HCT116 (cell line): ENCODE measurements at regions not wholly inside any gene's neighbourhood (a gene's known extent, or its start where the extent isn't known, plus 50 kb on each side); places are given as distances from the start of the nearest gene placed in this dataset.

ENCODE experiments used
- ATAC-seq: fragments of 200-7000 bp; cut with Tn5 transposase; 2 replicates; pipeline ENCODE4 v1.9.1; 2020; ENCODE audit warnings: mild to moderate bottlenecking, moderate library complexity
- BruUV-seq: library from RNA; stranded (reverse); fragments of 400-500 nt; replicated peaks from 2 replicates; lab custom pipeline; 2021; lab: Mats Ljungman, UMichigan
- CTCF ChIA-PET: fragments of 300-600 bp; sonication (Branson Sonifier 250); formaldehyde crosslinking; loops from one replicate; lab custom pipeline; 2021; ENCODE audit warnings: antibody characterized with exemption; lab: Charles Lee
- POLR2A ChIA-PET: fragments of 300-600, 350-600 bp; sonication (Branson Sonifier 250); formaldehyde crosslinking; loops from one replicate; lab custom pipeline; 2021; ENCODE audit warnings: antibody characterized with exemption; lab: Charles Lee
- RAD21 ChIA-PET, 2 experiments: fragments of 300-600 bp; sonication (Branson Sonifier 250); formaldehyde crosslinking; loops; one replicate each; lab custom pipeline; 2023; ENCODE audit warnings: low total read pairs in 2 of 2; ENCODE audit not compliant: uncharacterized antibody in 2 of 2, unreplicated experiment in 2 of 2, low non-redundant PET in 1 of 2; lab: Charles Lee
- DNase-seq: peaks from one replicate; pipeline ENCODE4 v3.0.0-alpha.2; 2010; ENCODE audit warnings: low read depth, low spot score
- H2AFZ ChIP-seq: fragments of 200-600 bp; shearing (Covaris generic), sonication (generic); 2 replicates; pipeline ENCODE4 v1.6.1; 2017; ENCODE audit warnings: low read depth, mixed run types, mixed read lengths, antibody characterized with exemption, low read length; ENCODE audit not compliant: poor library complexity, severe bottlenecking
- H3K27ac ChIP-seq: 2 replicates; pipeline ENCODE4 v1.5.1; 2012; ENCODE audit warnings: low read depth, low read length
- H3K27me3 ChIP-seq: fragments of 200-600 bp; sonication (generic); 2 replicates; pipeline ENCODE4 v1.6.1; 2016; ENCODE audit warnings: mixed run types, low read length, mixed read lengths; ENCODE audit not compliant: insufficient read depth
- H3K36me3 ChIP-seq, 2 experiments: fragments of 200-500 bp in 1 of 2; fragments of 200-600 bp in 1 of 2; sonication (Bioruptor generic) in 1 of 2; sonication (generic) in 1 of 2; 2 replicates each; pipeline versions ENCODE4 v1.5.1 to v1.6.1; 2014 to 2016; ENCODE audit warnings: low read length in 2 of 2, inconsistent platforms in 1 of 2, mixed read lengths in 1 of 2, mixed run types in 1 of 2; ENCODE audit not compliant: insufficient read depth in 2 of 2, control insufficient read depth in 1 of 2
- H3K4me1 ChIP-seq, 2 experiments: fragments of 200-600 bp in 1 of 2; sonication (generic) in 1 of 2; 2 replicates each; pipeline versions ENCODE4 v1.5.1 to v1.6.1; 2012 to 2017; ENCODE audit warnings: low read length in 2 of 2, inconsistent platforms in 1 of 2, mild to moderate bottlenecking in 1 of 2, mixed read lengths in 1 of 2, mixed run types in 1 of 2, moderate library complexity in 1 of 2; ENCODE audit not compliant: insufficient read depth in 2 of 2, control insufficient read depth in 1 of 2
- H3K4me2 ChIP-seq: fragments of 200-600 bp; sonication (generic); 2 replicates; pipeline ENCODE4 v1.6.1; 2017; ENCODE audit warnings: mixed run types, low read length, mixed read lengths
- H3K4me3 ChIP-seq, 2 experiments: fragments of 200-600 bp in 1 of 2; sonication (generic) in 1 of 2; replicated peaks in 1 of 2; 2 replicates each; pipeline ENCODE4 v1.5.1; 2011 to 2016; ENCODE audit warnings: low read length in 2 of 2, control low read depth in 1 of 2, low read depth in 1 of 2, mild to moderate bottlenecking in 1 of 2, mixed read lengths in 1 of 2, mixed run types in 1 of 2
- H3K79me2 ChIP-seq: fragments of 200-600 bp; sonication (generic); 2 replicates; pipeline ENCODE4 v1.6.1; 2017; ENCODE audit warnings: mild to moderate bottlenecking, mixed run types, low read length, moderate library complexity, mixed read lengths; ENCODE audit not compliant: insufficient read depth
- H3K9ac ChIP-seq: fragments of 200-600 bp; sonication (generic); 2 replicates; pipeline ENCODE4 v1.6.1; 2016; ENCODE audit warnings: low read length, mixed read lengths
- H3K9me2 ChIP-seq: fragments of 200-600 bp; sonication (generic), shearing (Covaris generic); 2 replicates; pipeline ENCODE4 v1.6.1; 2017; ENCODE audit warnings: mixed run types, mild to moderate bottlenecking, moderate library complexity; ENCODE audit not compliant: insufficient read depth
- H3K9me3 ChIP-seq, 2 experiments: fragments of 200-500 bp in 1 of 2; fragments of 200-600 bp in 1 of 2; sonication (Bioruptor generic) in 1 of 2; sonication (generic) in 1 of 2; 2 replicates each; pipeline ENCODE4 v1.6.1; 2014 to 2017; ENCODE audit warnings: low read length in 2 of 2, mixed read lengths in 2 of 2, inconsistent platforms in 1 of 2, low read depth in 1 of 2, mild to moderate bottlenecking in 1 of 2, mixed run types in 1 of 2, moderate library complexity in 1 of 2; ENCODE audit not compliant: control insufficient read depth in 1 of 2, insufficient read depth in 1 of 2
- H4K20me1 ChIP-seq: fragments of 200-600 bp; sonication (generic), shearing (Covaris generic); 2 replicates; pipeline ENCODE4 v1.6.1; 2017; ENCODE audit warnings: mixed run types, mild to moderate bottlenecking, moderate library complexity; ENCODE audit not compliant: insufficient read depth
- CBX3 ChIP-seq: IDR thresholded peaks from 2 replicates; pipeline ENCODE4 v1.6.1; 2012; ENCODE audit warnings: low read depth
- CTCF ChIP-seq, 3 experiments: fragments of 200-600 bp in 1 of 3; sonication (generic) in 1 of 3; IDR thresholded peaks in 2 of 3; conservative IDR thresholded peaks in 1 of 3; 2 replicates each; pipeline ENCODE4 v1.5.1; 2012 to 2017; ENCODE audit warnings: low read depth in 2 of 3, low read length in 2 of 3, antibody characterized with exemption in 1 of 3, borderline replicate concordance in 1 of 3, control low read depth in 1 of 3, mild to moderate bottlenecking in 1 of 3, mixed read lengths in 1 of 3, mixed run types in 1 of 3, moderate library complexity in 1 of 3; ENCODE audit not compliant: insufficient read depth in 1 of 3
- EGR1 ChIP-seq: IDR thresholded peaks from 2 replicates; pipeline ENCODE4 v1.6.1; 2012; ENCODE audit warnings: low read depth
- ELF1 ChIP-seq: IDR thresholded peaks from 2 replicates; pipeline ENCODE4 v1.6.1; 2012; ENCODE audit warnings: low read depth, borderline replicate concordance
- POLR2AphosphoS5 ChIP-seq: IDR thresholded peaks from 2 replicates; pipeline ENCODE4 v1.6.1; 2011; ENCODE audit warnings: mild to moderate bottlenecking, low read depth, low read length, moderate library complexity
- RAD21 ChIP-seq: IDR thresholded peaks from 2 replicates; pipeline ENCODE4 v1.6.1; 2012; ENCODE audit warnings: low read depth, mild to moderate bottlenecking
- SIN3A ChIP-seq: IDR thresholded peaks from 2 replicates; pipeline ENCODE4 v1.6.1; 2012; ENCODE audit warnings: low read depth
- ZFX ChIP-seq: fragments of 450-650 bp; IDR thresholded peaks from 2 replicates; pipeline ENCODE4 v1.6.1; 2017
- ZNF274 ChIP-seq: fragments of 200-500 bp; sonication (Bioruptor generic); IDR thresholded peaks from 2 replicates; pipeline ENCODE4 v1.6.1; 2014; ENCODE audit warnings: mild to moderate bottlenecking, low read depth, low read length, inconsistent platforms
- intact Hi-C: fragments of 100-400 bp; cut with micrococcal nuclease; formaldehyde crosslinking; loops from 2 replicates; pipeline ENCODE4 v1.10.0; 2022

- no TSS peak for BruUV-seq
- intact Hi-C loops = loop anchor here (10.0 kb wide), 1 partner anchor 235 kb away; no protein-coding TSS in a partner anchor
Observed at GRCh38 chr2:83579507-83579906, 879.6 kb downstream of the SUCLG1 start.

More at GRCh38 chr2:83579507-83579906, 879.6 kb downstream of the SUCLG1 start:
- Histone ChIP-seq H3K4me2 (no peak overlapping the region), H3K27me3 (no peaks in the 10 kb centered on the region), H2AFZ (no peak overlapping the region), H3K9me3 (no peaks in the 10 kb centered on the region), H3K9ac (no peak overlapping the region), H3K4me3 (no peak overlapping the region), H3K4me1 (no peaks in the 10 kb centered on the region), H3K79me2 (no peaks in the 10 kb centered on the region), H3K27ac (no peak overlapping the region), H3K9me2 (no peaks in the 10 kb centered on the region), H3K36me3 (no peaks in the 10 kb centered on the region), H4K20me1 (no peaks in the 10 kb centered on the region)
- POLR2A ChIA-PET = no interaction called here
- CTCF ChIA-PET = no interaction called here
- ATAC-seq (no peak), DNase-seq (no peak)
- RAD21 ChIA-PET = no interaction called here
- TF ChIP-seq POLR2AphosphoS5 (no peak), SIN3A (no peak), CBX3 (no peak), RAD21 (no peak), EGR1 (no peak), ELF1 (no peak), CTCF (IDR thresholded peaks at IDR 0.05 in 2 of 3, conservative IDR thresholded peaks at IDR 0.05 in 1 of 3; ENCODE audit: borderline replicate concordance in 1 of 3, insufficient read depth in 1 of 3, low read depth in 2 of 3, low read length in 2 of 3) (no peak), ZNF274 (no peak), ZFX (no peak)
